ENCODE measurements at regions not wholly inside any gene's neighbourhood (a gene's known extent, or its start where the extent isn't known, plus 50 kb on each side); places are given as distances from the start of the nearest gene placed in this dataset.

- TF ChIP-seq SUZ12 (IDR thresholded peaks at IDR 0.05; ENCODE audit: extremely low read depth, insufficient read depth, insufficient read length), result no peak
- no peak for TF ChIP-seq ZNF274 (IDR thresholded peaks at IDR 0.05; ENCODE audit: low read depth, low read length)
- no peak for TF ChIP-seq YY1 (IDR thresholded peaks at IDR 0.05; ENCODE audit: insufficient read depth, insufficient read length)
Measured at GRCh38 chr1:229119161-229119560, 151.8 kb upstream of the RAB4A start.

Data from NT2/D1 (cell line).